Activated T-helper 17 cell treated with anti-CD3 and anti-CD28 coated beads, Interleukin-2, amount 50 U/mL, for 72 hours (primary cell): ENCODE measurements at regions not wholly inside any gene's neighbourhood (a gene's known extent, or its start where the extent isn't known, plus 50 kb on each side); places are given as distances from the start of the nearest gene placed in this dataset.
A peak's percentile ranks its signal among the peaks of the same experiment; 100 is the strongest.

Experiments used
- ATAC-seq: fragments of 150-1000 bp; cut with Tn5 transposase; replicated peaks from 2 replicates; pipeline ENCODE4 v1.10.0; 2021; ENCODE audit warnings: mild to moderate bottlenecking, moderate library complexity
- H3K27ac Mint-ChIP-seq: one replicate; pipeline ENCODE4 v1.8.0; 2022; ENCODE audit warnings: mixed read lengths
- H3K27me3 Mint-ChIP-seq: one replicate; pipeline ENCODE4 v1.8.0; 2022; ENCODE audit warnings: mixed read lengths
- H3K36me3 Mint-ChIP-seq: one replicate; pipeline ENCODE4 v1.8.0; 2022; ENCODE audit warnings: low read depth, mild to moderate bottlenecking, mixed read lengths
- H3K4me1 Mint-ChIP-seq: one replicate; pipeline ENCODE4 v1.8.0; 2022; ENCODE audit warnings: mixed read lengths
- H3K4me3 Mint-ChIP-seq: one replicate; pipeline ENCODE4 v1.8.0; 2022; ENCODE audit warnings: mild to moderate bottlenecking, mixed read lengths
- H3K9me3 Mint-ChIP-seq: one replicate; pipeline ENCODE4 v1.8.0; 2022; ENCODE audit warnings: mixed read lengths

DNA sequence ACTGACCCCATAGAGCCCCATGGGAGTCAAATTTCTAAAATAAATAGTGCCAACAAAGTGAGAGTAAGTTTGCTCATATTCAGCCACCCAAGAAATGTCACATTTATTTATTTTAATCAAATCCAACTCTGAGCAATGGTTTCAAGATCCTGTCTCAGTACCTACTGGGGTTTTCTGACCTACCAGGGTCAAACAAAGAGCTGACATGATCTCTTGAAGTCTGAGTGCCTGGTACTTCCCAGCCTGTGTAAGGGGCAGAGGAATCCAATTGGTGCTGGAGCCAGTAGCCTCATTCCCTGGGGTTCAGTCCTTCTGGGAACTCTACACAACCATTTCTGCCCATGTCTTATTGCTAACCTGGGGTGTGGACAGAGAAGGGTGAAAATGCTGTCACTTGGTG lies 104.6 kb upstream of the SERP2 start:
- Mint-ChIP-seq H3K9me3 (no peaks in the 10 kb centered on the region), H3K4me1 (peaks cover under 1% of the 10 kb centered on the region), H3K36me3 (no peaks in the 10 kb centered on the region), H3K4me3 (no peak overlapping the region), H3K27ac (no peak overlapping the region), H3K27me3 (peaks cover 14% of the 10 kb centered on the region)
- peak; percentile 61 for ATAC-seq

DNA sequence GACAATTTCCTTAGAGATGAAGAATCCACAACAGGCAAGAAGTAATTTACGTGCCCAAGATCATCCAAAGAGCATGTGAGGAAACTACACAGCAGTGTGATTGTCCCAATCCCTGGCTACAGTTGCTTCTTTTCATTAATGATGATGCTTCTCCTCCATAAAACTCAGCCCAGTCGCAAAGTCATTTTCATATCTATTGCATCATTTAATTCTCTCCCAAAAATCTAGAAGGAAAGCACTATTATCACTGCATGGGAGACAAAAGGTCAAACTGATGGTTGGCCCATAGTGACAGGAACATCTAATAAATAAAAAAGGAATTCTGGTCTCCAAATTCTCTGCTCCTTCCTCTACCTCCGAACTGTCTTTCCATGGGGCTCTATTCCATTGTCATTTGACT lies 103.5 kb upstream of the SERP2 start:
- ATAC-seq, result no peak
- H3K27me3 Mint-ChIP-seq, result peaks cover 10% of the 10 kb centered on the region
- peaks cover 7% of the 10 kb centered on the region for H3K4me1 Mint-ChIP-seq
- no peaks in the 10 kb centered on the region for H3K36me3 Mint-ChIP-seq
- no peaks in the 10 kb centered on the region for H3K9me3 Mint-ChIP-seq
- no peak overlapping the region for H3K4me3 Mint-ChIP-seq
- H3K27ac Mint-ChIP-seq, result no peak overlapping the region

DNA sequence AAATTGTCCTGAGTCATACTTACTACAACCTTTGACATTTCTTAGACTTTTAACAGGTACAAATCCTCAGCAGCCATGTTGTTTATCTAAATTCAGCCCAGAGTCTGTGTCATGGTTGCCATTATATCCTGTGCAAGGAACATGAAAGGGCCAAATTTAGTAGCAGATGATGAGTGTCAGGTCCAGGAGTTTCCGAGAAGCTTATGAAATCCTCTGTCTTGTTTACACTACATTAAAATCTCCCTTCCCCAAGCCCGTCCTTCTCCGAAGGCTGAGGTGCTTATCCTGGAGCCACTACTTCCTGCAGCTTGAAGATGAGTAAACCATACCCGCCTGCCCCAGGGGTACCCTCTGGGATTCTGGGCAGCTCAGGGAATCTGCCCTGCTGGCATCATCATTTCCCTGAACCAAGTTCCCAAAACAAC lies 102.6 kb upstream of the SERP2 start:
- H3K9me3 Mint-ChIP-seq, result no peaks in the 10 kb centered on the region
- no peak overlapping the region for H3K4me3 Mint-ChIP-seq
- peaks cover 6% of the 10 kb centered on the region for H3K27me3 Mint-ChIP-seq
- no peak for ATAC-seq
- no peaks in the 10 kb centered on the region for H3K36me3 Mint-ChIP-seq
- H3K27ac Mint-ChIP-seq, result no peak overlapping the region
- H3K4me1 Mint-ChIP-seq, result peaks cover 7% of the 10 kb centered on the region

DNA sequence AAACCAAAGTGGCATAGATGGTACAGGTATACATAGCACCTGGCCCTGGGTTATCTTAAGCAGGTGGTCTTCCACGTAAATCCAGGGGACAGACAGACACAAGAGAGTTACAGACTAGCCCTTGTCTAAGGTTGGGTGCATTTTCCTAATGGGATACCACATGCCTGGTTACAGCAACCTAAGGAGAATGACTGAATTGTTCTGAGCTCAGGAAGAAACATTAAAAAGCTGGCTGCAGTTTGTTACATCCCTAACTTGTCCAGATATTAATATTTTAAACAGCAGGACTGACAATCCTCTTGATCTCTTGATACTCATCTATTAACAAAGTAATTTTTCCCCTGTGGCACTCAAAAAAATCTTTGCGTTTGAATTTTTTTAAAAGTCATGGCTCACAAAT lies 102.2 kb upstream of the SERP2 start:
- H3K4me3 Mint-ChIP-seq, result no peak overlapping the region
- H3K4me1 Mint-ChIP-seq, result peaks cover 7% of the 10 kb centered on the region
- no peaks in the 10 kb centered on the region for H3K9me3 Mint-ChIP-seq
- peaks cover 6% of the 10 kb centered on the region for H3K27me3 Mint-ChIP-seq
- H3K36me3 Mint-ChIP-seq, result no peaks in the 10 kb centered on the region
- ATAC-seq, result no peak
- no peak overlapping the region for H3K27ac Mint-ChIP-seq

DNA sequence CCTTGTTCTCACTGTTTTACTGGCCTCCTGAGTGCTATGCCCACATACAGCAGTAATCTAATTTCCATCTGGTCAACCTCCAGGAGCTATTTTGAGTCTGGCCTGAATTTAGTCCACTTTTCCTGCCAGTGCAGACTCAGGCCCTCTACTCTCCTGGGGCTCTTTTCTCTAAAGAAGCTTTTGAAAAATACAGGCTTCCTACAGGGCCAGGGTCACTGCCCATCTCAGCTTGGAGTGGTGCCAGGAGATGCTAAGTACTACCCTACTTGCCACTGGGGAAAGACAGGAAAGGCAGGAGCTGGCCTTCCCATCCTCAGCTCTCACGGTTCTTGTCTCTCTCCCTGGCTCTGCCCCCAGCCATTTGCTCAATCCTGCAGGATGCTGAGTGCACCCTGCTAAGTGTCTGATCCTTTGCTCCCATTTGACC lies 101.7 kb upstream of the SERP2 start:
- H3K4me1 Mint-ChIP-seq, result peaks cover 7% of the 10 kb centered on the region
- H3K36me3 Mint-ChIP-seq, result no peaks in the 10 kb centered on the region
- no peaks in the 10 kb centered on the region for H3K9me3 Mint-ChIP-seq
- peaks cover 5% of the 10 kb centered on the region for H3K27me3 Mint-ChIP-seq
- H3K4me3 Mint-ChIP-seq, result no peak overlapping the region
- no peak for ATAC-seq
- H3K27ac Mint-ChIP-seq, result no peak overlapping the region

DNA sequence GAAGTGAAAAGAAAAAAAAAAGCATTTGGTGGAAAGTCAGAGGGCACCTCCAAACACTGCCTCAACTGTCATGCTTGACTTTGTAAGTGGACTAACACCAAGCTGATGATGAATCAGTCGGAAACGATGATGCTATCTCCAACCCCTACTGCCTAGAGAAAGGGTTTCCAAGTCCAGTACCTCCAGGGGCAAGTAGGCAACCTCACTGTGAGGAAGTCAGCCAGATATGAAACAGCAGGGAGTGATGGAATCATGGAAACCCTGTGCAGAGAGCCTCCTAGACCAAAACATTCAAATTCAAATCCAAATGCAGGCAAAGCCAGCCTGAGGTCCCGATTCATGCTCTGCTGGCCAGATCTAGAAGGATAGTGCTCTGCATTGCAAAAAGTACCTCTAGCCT lies 100.9 kb upstream of the SERP2 start:
- H3K4me1 Mint-ChIP-seq, result peaks cover 7% of the 10 kb centered on the region
- H3K27me3 Mint-ChIP-seq, result no peaks in the 10 kb centered on the region
- no peaks in the 10 kb centered on the region for H3K36me3 Mint-ChIP-seq
- no peak overlapping the region for H3K4me3 Mint-ChIP-seq
- no peak for ATAC-seq
- H3K9me3 Mint-ChIP-seq, result no peaks in the 10 kb centered on the region
- no peak overlapping the region for H3K27ac Mint-ChIP-seq

DNA sequence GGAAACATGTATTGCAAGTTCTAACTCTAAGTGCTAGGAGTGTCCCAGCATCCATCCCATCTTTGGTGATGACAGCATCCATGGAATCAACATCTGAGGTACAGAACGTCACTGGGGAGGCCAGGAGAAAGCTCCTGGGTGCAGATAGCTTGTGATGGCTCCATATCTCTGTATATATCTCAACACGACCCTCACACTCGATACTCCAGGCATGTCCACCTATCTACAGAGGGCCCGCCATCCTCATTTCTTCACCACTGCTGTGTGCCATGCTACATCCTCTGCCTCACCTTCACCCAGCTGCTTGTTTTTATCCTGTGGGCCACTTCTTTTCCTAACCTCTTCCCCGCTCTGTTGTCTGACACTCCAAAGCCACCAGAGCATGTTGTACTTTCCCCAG lies 100.4 kb upstream of the SERP2 start:
- Mint-ChIP-seq H3K4me1 (peaks cover 7% of the 10 kb centered on the region), H3K36me3 (no peaks in the 10 kb centered on the region), H3K27ac (peak overlapping the region; percentile 80), H3K9me3 (no peaks in the 10 kb centered on the region), H3K27me3 (no peaks in the 10 kb centered on the region), H3K4me3 (peak overlapping the region; percentile 66)
- no peak for ATAC-seq

DNA sequence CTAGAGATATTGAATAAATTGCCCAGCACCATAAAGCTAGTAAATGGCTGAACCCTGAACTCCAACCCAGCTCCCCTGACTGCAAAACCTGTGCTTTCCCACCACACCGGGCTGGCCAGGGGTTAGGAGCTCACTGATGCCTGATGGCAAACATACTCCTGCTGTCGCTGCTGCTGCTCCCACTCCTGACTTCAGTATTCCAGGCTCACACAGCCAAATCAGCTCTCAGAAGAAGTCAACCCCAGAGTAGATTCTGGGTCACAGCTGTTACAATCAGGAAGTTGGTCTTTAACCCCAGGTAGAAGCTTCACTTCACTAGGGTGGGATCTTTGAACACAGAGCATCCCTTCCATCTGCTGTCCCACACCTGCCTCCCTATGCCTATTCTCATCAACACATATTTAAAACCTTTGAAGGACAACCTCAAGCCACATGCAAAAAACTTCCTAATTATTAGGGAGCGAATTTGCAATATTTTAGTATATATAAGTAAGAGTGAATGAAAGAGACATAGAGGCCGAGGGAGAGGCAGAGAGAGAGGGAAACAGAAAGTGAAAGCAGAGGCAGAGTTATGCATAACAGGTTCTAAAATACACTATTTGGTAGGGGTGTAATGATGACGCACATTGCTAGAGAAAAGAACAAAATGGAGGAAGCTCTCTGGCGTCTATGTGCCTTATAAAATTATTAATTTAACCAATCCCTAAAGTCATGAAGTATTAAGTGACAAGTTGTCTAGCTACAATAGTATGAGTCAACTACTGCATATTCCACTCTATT lies 99.4 kb upstream of the SERP2 start:
- H3K27me3 Mint-ChIP-seq, result peaks cover under 1% of the 10 kb centered on the region
- H3K27ac Mint-ChIP-seq, result peak overlapping the region; percentile 80
- H3K4me1 Mint-ChIP-seq, result peaks cover 7% of the 10 kb centered on the region
- no peaks in the 10 kb centered on the region for H3K9me3 Mint-ChIP-seq
- H3K4me3 Mint-ChIP-seq, result peak overlapping the region; percentile 66
- no peaks in the 10 kb centered on the region for H3K36me3 Mint-ChIP-seq
- ATAC-seq, result peak; percentile 97

DNA sequence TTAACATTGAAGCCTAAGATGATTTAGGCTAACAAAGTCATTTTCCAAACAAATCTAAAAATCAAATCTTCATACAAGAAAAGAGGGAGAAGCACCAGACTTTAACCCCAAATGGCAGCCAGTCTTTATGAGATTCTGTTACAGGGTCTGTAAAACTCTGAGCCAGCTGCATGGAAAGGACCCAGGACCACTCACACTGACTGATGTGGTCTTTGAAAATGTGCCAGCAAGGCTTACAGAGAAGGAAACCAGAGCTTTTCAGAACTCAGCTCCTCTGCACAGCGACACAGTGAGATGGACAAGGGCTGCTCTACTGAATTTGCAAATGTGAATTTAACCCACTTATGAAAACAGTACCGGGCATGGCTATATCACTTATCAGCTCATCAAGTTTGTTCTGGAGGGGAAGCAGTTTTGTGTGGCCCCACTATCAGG lies 98.8 kb upstream of the SERP2 start:
- peaks cover 7% of the 10 kb centered on the region for H3K4me1 Mint-ChIP-seq
- peak overlapping the region; percentile 80 for H3K27ac Mint-ChIP-seq
- peaks cover 3% of the 10 kb centered on the region for H3K27me3 Mint-ChIP-seq
- no peaks in the 10 kb centered on the region for H3K36me3 Mint-ChIP-seq
- H3K4me3 Mint-ChIP-seq, result peak overlapping the region; percentile 66
- peak; percentile 22 for ATAC-seq
- peaks cover under 1% of the 10 kb centered on the region for H3K9me3 Mint-ChIP-seq

DNA sequence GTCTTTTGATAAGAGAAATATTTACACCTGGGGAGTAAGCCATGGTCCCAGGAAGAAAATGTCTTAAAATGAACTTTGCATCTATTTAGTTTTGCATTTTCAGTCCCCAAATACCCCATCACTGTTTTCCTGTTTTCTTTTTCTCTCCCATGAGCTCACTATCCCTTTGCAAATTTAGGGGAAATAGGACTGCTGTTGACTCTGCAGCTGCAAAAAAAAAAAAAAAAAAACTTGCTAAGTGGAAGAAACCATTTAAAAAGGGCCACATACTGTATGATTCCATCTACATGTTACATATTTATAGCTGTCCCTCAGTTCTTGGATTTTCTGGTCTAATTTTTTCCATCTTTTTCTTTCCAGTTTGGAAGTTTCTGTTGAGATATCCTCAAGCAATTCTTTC lies 98.2 kb upstream of the SERP2 start:
- H3K9me3 Mint-ChIP-seq, result peaks cover 4% of the 10 kb centered on the region
- H3K4me3 Mint-ChIP-seq, result peak overlapping the region; percentile 66
- no peak for ATAC-seq
- peaks cover 7% of the 10 kb centered on the region for H3K27me3 Mint-ChIP-seq
- peaks cover 7% of the 10 kb centered on the region for H3K4me1 Mint-ChIP-seq
- H3K36me3 Mint-ChIP-seq, result no peaks in the 10 kb centered on the region
- H3K27ac Mint-ChIP-seq, result no peak overlapping the region

DNA sequence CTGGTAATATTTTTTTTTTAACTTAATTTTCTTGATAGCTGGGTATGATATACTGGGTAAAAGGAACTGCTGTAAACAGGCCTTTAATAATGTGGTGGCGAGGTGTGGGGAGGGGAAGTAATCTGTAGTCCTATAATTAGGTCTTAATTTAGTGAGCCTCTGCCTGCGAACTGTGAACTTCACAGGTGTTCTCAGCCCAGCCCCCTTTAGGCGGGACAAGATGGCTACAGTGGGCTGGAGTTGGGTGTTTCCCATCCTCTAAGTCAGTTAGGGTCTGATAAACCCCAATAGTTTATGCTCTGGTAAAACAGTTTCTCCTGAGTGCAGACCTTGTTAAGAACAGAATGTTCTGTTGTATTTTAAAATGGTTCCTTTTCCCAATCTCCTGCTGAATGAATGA lies 97.6 kb upstream of the SERP2 start:
- Mint-ChIP-seq H3K4me1 (peaks cover 7% of the 10 kb centered on the region), H3K9me3 (peaks cover 4% of the 10 kb centered on the region), H3K27me3 (peaks cover 7% of the 10 kb centered on the region), H3K36me3 (no peaks in the 10 kb centered on the region), H3K27ac (no peak overlapping the region), H3K4me3 (no peak overlapping the region)
- no peak for ATAC-seq

DNA sequence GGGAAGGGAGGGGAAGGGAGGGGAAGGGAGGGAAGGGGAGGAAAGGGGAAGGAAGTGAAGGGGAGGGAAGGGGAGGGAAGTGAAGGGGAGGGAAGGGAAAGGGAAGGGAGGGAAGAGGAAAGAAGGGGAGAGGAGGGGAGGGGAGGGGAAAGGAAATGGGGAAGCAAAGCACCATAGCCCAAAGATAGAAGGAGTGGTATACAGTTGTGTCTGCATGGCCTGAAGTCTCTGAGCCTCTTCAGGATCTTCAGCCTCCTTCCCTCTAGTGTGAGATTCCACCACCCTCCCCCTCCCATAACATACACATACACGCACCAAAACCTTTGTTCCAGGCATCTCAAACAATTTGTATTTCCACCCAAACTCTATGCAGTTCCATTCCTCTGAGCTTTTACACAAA lies 96.2 kb upstream of the SERP2 start:
- H3K4me3 Mint-ChIP-seq, result no peak overlapping the region
- no peaks in the 10 kb centered on the region for H3K36me3 Mint-ChIP-seq
- peaks cover 4% of the 10 kb centered on the region for H3K9me3 Mint-ChIP-seq
- H3K4me1 Mint-ChIP-seq, result peaks cover 7% of the 10 kb centered on the region
- no peak for ATAC-seq
- H3K27ac Mint-ChIP-seq, result no peak overlapping the region
- H3K27me3 Mint-ChIP-seq, result peaks cover 13% of the 10 kb centered on the region

DNA sequence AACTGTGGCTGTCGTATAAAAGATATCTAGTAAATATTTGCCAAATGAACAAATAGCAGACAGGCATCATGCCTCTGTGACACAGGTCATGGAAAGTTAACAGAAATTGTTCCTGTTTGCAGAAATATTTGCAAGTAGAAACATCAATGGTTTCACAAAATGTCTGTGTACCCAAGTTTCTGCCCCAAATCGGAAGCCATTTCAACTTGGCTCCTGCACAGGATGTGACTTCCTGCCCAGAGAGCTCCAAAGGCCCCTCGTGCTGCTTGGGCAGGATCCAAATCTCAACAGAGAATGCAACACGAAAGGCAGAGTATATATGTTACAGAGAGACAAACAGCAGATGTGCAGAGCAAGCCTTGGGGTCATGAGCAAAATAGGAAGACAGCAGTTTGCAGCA lies 95.5 kb upstream of the SERP2 start:
- H3K27me3 Mint-ChIP-seq, result peaks cover 20% of the 10 kb centered on the region
- H3K36me3 Mint-ChIP-seq, result no peaks in the 10 kb centered on the region
- H3K4me3 Mint-ChIP-seq, result no peak overlapping the region
- H3K27ac Mint-ChIP-seq, result no peak overlapping the region
- peaks cover 4% of the 10 kb centered on the region for H3K9me3 Mint-ChIP-seq
- peaks cover 7% of the 10 kb centered on the region for H3K4me1 Mint-ChIP-seq
- no peak for ATAC-seq

DNA sequence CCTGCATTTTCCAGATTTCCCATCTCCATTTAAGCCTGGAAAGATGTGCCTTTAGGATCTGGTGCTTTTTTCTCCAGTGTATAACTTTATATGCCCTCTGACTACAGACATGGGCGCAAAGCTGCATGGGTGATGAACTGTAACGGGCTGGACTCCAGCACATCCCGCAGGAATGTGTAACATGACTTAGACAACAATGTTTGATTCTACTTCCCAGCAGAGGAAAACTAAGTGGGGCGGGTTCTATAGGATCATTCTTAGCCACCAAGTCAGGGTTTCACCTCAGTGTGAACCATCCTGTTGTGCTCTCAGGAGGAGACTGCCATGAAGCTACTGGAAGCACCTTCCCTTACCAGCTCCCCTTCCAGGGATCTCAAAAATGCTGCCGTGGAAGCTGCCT lies 93.2 kb upstream of the SERP2 start:
- H3K9me3 Mint-ChIP-seq, result peaks cover 4% of the 10 kb centered on the region
- ATAC-seq, result no peak
- peaks cover 39% of the 10 kb centered on the region for H3K27me3 Mint-ChIP-seq
- no peak overlapping the region for H3K4me3 Mint-ChIP-seq
- no peaks in the 10 kb centered on the region for H3K4me1 Mint-ChIP-seq
- no peaks in the 10 kb centered on the region for H3K36me3 Mint-ChIP-seq
- no peak overlapping the region for H3K27ac Mint-ChIP-seq

DNA sequence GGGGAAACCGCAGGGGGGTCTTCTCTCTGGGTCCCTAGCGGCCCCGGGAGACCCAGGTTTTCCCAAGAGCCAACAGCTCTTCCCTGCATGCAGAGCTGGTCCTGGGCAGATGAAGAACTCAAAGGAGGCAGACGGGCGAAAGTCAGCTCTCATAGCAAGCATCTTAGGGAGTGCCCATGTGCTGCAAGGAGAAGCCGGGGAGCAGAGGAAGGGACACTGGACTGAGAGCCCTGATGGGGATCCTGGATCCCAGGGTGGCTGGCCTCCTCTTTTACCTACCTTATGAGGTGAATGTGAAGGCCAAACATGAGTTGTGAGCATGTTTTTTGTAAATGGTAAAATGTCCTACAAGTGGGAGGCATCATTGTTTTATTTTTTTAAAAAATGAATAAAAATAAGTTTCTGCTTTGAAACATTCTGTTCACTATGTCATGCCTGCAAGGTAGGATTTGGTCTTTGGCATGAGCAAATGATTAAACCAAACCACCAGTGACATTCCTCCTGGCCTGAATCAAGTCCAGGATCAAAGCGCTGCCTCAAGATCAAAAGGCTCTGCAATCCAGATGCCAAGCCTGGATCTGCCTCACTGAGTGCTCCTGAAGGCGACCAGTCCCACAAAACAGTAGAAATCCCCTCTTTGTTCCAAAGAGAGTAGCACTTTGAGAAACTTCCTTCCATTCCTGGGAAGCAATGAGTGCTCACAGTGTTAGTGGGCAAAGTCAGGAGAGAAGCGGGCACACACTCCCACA lies 92.2 kb upstream of the SERP2 start:
- no peak for ATAC-seq
- Mint-ChIP-seq H3K4me1 (no peaks in the 10 kb centered on the region), H3K27me3 (peaks cover 46% of the 10 kb centered on the region), H3K4me3 (no peak overlapping the region), H3K27ac (no peak overlapping the region), H3K36me3 (no peaks in the 10 kb centered on the region), H3K9me3 (peaks cover 4% of the 10 kb centered on the region)
